GM19467 (cell line): ENCODE measurements at regions not wholly inside any gene's neighbourhood (a gene's known extent, or its start where the extent isn't known, plus 50 kb on each side); places are given as distances from the start of the nearest gene placed in this dataset.

Experiments
- ATAC-seq: cut with Tn5 transposase; IDR thresholded peaks from one replicate; pipeline ENCODE4 v1.9.1; 2021; ENCODE audit warnings: mild to moderate bottlenecking, moderate library complexity; ENCODE audit not compliant: unreplicated experiment

- no peak for ATAC-seq
These were observed 120.8 kb downstream of the CEBPB start for GRCh38 chr20:50311308-50312001.

GRCh38 chr20:50312002-50312681 lies 121.5 kb downstream of the CEBPB start:
- no peak for ATAC-seq

- ATAC-seq = no peak
These were observed 122.3 kb downstream of the CEBPB start for GRCh38 chr20:50312682-50313521.

GRCh38 chr20:50313522-50313820 lies 122.8 kb downstream of the CEBPB start:
- no peak for ATAC-seq

GRCh38 chr20:50313827-50314677 lies 123.4 kb downstream of the CEBPB start:
- no peak for ATAC-seq

- no peak for ATAC-seq
These were observed 124.2 kb downstream of the CEBPB start for GRCh38 chr20:50314678-50315335.

- ATAC-seq = no peak
These were observed 125.2 kb downstream of the CEBPB start for GRCh38 chr20:50315586-50316551.

GRCh38 chr20:50317116-50317515 lies 126.5 kb downstream of the CEBPB start:
- ATAC-seq = no peak

GRCh38 chr20:50317609-50318008 lies 127.0 kb downstream of the CEBPB start:
- no peak for ATAC-seq

- ATAC-seq = no peak
These were observed 128.1 kb downstream of the CEBPB start for GRCh38 chr20:50318710-50319109.

- ATAC-seq = no peak
These were observed 129.6 kb downstream of the CEBPB start for GRCh38 chr20:50320005-50320900.

GRCh38 chr20:50320901-50321796 lies 130.5 kb downstream of the CEBPB start:
- no peak for ATAC-seq

- ATAC-seq = no peak
These were observed 131.3 kb downstream of the CEBPB start for GRCh38 chr20:50321797-50322480.

GRCh38 chr20:50322703-50323131 lies 132.1 kb downstream of the CEBPB start:
- no peak for ATAC-seq

- no peak for ATAC-seq
These were observed 132.6 kb downstream of the CEBPB start for GRCh38 chr20:50323209-50323608.
